Activated naive CD8-positive, alpha-beta T cell treated with anti-CD3 and anti-CD28 coated beads, Interleukin-2, amount 10 ng/mL, durations not matched to agents 7 days and 5 days (primary cell): ENCODE measurements at regions not wholly inside any gene's neighbourhood (a gene's known extent, or its start where the extent isn't known, plus 50 kb on each side); places are given as distances from the start of the nearest gene placed in this dataset.
"Not testable (repeated sequence)": the region's sequence is repeated elsewhere in the genome, so short reads cannot be mapped to it uniquely, and the experiment has no call there.

Experiments
- ATAC-seq: fragments of 150-1000 bp; cut with Tn5 transposase; one replicate; pipeline ENCODE4 v1.10.0; 2021; ENCODE audit warnings: low read depth, moderate library complexity
- POLR2A ChIA-PET: fragments of 350-600 bp; sonication (Branson Sonifier 250); formaldehyde crosslinking; loops from one replicate; lab custom pipeline; 2021; ENCODE audit warnings: antibody characterized with exemption; lab: Charles Lee
- DNase-seq: peaks from one replicate; pipeline ENCODE4 v3.0.0; 2021
- H3K27ac Mint-ChIP-seq: one replicate; pipeline ENCODE4 v1.8.0; 2022; ENCODE audit warnings: mild to moderate bottlenecking, mixed read lengths
- H3K27me3 Mint-ChIP-seq: one replicate; pipeline ENCODE4 v1.8.0; 2022; ENCODE audit warnings: mild to moderate bottlenecking, moderate library complexity, mixed read lengths
- H3K36me3 Mint-ChIP-seq: one replicate; pipeline ENCODE4 v1.8.0; 2021; ENCODE audit warnings: mild to moderate bottlenecking, mixed read lengths
- H3K4me1 Mint-ChIP-seq: one replicate; pipeline ENCODE4 v1.8.0; 2021; ENCODE audit warnings: mixed read lengths
- H3K4me3 Mint-ChIP-seq: one replicate; pipeline ENCODE4 v1.8.0; 2022; ENCODE audit warnings: mild to moderate bottlenecking, moderate library complexity, mixed read lengths
- H3K9me3 Mint-ChIP-seq: one replicate; pipeline ENCODE4 v1.8.0; 2021; ENCODE audit warnings: mixed read lengths

DNA sequence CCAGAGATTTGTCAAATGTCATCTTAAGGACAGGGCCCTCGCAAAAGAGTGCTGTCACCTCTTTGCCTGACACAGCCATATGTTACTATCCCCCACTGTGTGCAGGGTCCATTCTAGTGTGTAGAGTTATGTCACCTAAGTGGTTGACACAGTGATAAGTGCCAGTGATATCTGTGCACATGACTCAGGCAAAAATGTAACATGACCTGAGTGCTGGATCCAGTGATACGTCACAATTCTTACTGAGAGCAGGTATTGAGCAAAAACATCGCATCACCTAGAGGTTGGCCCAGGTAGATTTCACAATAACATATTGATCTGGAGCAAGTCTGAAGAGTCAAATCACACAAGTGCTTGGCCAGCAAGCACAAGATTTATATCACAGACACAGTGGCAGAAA lies 100.5 kb upstream of the BPY2 start:
- ATAC-seq, H3K9me3 Mint-ChIP-seq, POLR2A ChIA-PET: not testable (repeated sequence)

DNA sequence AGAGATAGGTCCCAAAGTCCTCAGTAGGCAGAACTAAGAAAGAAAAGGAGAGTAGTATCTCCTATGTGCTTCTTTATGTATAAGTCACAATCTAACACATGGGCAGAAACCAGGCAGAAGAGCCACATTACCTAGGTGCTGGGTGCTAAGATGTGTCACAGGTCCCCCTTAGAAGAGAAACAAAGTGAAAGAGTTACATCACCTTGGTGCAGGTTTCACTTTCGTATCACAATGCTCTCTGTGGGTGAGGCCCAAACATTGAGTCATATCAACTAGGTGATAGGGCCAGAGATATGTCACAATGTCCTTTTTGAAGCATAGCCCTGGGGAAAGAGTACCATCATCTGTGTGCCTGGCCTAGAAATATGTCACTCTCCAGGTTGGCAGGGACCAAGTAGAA lies 96.1 kb upstream of the BPY2 start:
- POLR2A ChIA-PET, H3K27me3 Mint-ChIP-seq, DNase-seq, H3K4me1 Mint-ChIP-seq, H3K36me3 Mint-ChIP-seq, H3K9me3 Mint-ChIP-seq, H3K4me3 Mint-ChIP-seq, H3K27ac Mint-ChIP-seq: not testable (repeated sequence)
- peak; percentile 67 for ATAC-seq

More for the DNA sequence above, 100.5 kb upstream of the BPY2 start:
- H3K27me3 Mint-ChIP-seq, H3K4me1 Mint-ChIP-seq, H3K27ac Mint-ChIP-seq, DNase-seq, H3K36me3 Mint-ChIP-seq, H3K4me3 Mint-ChIP-seq: not testable (repeated sequence)

DNA sequence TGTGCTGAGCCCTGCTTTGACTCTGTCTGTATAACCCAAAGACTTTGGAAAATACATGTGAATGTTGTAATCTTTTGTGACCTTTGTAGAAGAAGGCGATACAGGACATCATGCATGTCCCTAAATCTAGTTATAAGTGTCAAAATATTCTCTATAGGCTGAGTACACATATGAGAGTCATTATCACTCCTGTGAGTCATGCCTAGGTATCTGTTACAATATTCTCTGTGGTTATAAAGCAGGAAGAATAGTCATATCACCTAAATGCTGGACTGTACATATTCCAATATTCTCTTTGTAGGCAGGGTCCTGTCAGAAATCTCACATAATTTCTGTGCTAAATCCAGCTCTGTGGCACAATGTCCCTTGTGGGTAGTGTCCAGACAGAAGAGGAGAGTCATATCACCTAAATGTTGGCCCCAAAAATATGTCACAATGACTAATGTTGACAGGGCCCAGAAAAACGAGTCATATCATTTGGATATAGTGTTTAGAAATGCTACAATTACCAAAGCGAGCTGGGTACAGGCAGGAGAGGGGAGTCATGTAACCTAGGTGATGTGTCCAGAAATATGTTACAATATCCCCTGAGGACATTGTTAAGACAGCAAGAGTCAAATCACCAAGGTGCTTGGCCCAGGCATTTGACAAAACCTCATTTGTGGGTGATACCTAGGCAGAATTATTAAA lies 80.4 kb upstream of the BPY2 start:
- POLR2A ChIA-PET, H3K36me3 Mint-ChIP-seq, H3K4me1 Mint-ChIP-seq, ATAC-seq, H3K9me3 Mint-ChIP-seq, DNase-seq, H3K4me3 Mint-ChIP-seq, H3K27ac Mint-ChIP-seq, H3K27me3 Mint-ChIP-seq: not testable (repeated sequence)

DNA sequence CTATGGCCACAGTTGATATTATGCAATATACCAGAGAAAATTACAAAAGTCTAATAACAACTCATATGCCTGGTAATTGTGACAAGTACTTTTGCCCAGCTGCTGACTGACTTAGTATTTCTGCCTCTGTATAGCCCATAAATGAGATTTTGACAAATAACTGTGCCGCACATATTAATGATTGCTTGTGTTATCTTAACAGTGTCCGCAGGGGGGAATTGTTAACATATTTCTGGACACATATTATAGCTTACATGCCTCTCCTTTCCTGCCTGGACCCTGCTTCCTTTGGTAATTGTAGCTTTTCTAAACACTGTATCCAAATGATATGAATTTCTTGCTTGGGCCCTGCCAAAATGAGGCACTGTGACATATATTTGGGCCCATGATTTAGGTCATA lies 69.0 kb upstream of the BPY2 start:
- ATAC-seq = not testable (repeated sequence)

DNA sequence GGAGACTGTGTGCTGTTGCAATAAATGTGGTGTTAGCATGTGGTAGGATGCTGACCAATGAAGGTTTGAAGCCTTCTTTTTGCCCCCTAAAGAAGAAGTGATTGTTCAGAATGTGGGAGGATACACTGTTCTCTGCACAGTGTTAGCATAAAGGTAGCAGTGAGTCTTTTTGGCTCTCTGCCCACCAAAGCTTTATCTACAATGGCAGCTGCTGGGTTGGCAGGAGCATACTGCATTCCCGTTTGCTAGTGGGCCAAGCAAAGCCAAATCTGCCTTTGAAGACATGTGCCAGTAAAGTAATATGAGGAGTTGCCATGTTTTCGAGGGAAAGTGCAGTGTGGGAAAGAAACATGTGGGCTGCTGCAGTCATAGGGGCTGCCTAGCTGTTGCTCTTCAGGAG lies 56.4 kb upstream of the BPY2 start:
- H3K27ac Mint-ChIP-seq, H3K36me3 Mint-ChIP-seq, ATAC-seq, DNase-seq, H3K27me3 Mint-ChIP-seq, H3K4me1 Mint-ChIP-seq, H3K4me3 Mint-ChIP-seq, H3K9me3 Mint-ChIP-seq, POLR2A ChIA-PET: not testable (repeated sequence)

More for the DNA sequence above, 69.0 kb upstream of the BPY2 start:
- H3K4me3 Mint-ChIP-seq, H3K9me3 Mint-ChIP-seq, H3K4me1 Mint-ChIP-seq, DNase-seq, H3K27me3 Mint-ChIP-seq, POLR2A ChIA-PET, H3K27ac Mint-ChIP-seq, H3K36me3 Mint-ChIP-seq: not testable (repeated sequence)

DNA sequence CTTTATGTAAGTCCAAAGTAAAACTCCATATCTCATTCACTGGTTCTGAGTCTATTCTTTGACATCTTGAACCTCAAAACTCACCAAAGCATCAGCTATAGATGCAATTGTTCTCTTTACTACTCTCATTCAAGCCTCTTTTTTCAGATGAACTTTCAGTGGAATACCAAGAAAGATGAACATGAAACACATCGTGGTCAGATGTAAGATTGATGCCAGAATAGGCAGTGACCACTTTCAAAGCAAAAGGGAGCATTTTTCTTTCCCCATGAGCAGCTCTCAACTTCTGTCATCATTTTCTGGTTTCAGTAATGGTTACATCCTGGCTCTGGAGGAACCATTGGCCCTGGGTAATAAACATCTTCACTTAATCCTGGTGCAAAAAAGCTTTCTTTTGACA lies 50.6 kb upstream of the BPY2 start:
- ATAC-seq, H3K36me3 Mint-ChIP-seq, POLR2A ChIA-PET, DNase-seq, H3K4me3 Mint-ChIP-seq, H3K27me3 Mint-ChIP-seq, H3K27ac Mint-ChIP-seq, H3K4me1 Mint-ChIP-seq, H3K9me3 Mint-ChIP-seq: not testable (repeated sequence)
